ENCODE measurements at regions not wholly inside any gene's neighbourhood (a gene's known extent, or its start where the extent isn't known, plus 50 kb on each side); places are given as distances from the start of the nearest gene placed in this dataset.

DNA sequence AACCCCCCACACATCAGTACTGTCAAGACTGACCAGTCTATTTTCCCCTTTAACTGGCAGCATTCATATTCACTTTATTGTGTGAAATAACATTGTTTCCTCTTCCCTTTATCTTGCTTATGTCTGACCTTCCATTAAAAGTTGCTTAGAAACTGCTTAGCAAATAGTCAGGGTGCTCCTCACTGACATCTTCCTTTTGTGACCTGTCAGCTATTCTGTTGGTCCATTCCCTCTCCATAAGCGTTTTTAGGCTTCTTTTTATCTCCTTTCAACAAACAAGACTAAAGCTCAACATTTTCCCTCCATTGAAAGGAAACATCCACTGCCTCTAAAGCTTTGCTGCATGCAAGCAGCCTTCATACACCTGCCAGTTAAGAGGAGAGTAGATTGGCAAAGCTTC lies 147.7 kb upstream of the VGLL2 start:
- Histone ChIP-seq H3K27ac (ENCODE audit: low read depth) (no peak overlapping the region), H3K4me1 (ENCODE audit: insufficient read depth) (no peaks in the 10 kb centered on the region), H3K4me3 (ENCODE audit: low read depth, low read length) (no peak overlapping the region), H3K36me3 (ENCODE audit: insufficient read depth) (no peaks in the 10 kb centered on the region)
- WGBS, result 23% methylated on average over 1 of the region's 1 CpG
- DNase-seq (ENCODE audit: extremely low spot score), result no peak

GRCh38 chr6:117118490-117118889 lies 146.9 kb upstream of the VGLL2 start:
- DNase-seq (ENCODE audit: extremely low spot score), result no peak
- no peak overlapping the region for H3K4me3 ChIP-seq (ENCODE audit: low read depth, low read length)
- no peak overlapping the region for H3K27ac ChIP-seq (ENCODE audit: low read depth)
- no peaks in the 10 kb centered on the region for H3K4me1 ChIP-seq (ENCODE audit: insufficient read depth)
- H3K36me3 ChIP-seq (ENCODE audit: insufficient read depth), result no peaks in the 10 kb centered on the region

DNA sequence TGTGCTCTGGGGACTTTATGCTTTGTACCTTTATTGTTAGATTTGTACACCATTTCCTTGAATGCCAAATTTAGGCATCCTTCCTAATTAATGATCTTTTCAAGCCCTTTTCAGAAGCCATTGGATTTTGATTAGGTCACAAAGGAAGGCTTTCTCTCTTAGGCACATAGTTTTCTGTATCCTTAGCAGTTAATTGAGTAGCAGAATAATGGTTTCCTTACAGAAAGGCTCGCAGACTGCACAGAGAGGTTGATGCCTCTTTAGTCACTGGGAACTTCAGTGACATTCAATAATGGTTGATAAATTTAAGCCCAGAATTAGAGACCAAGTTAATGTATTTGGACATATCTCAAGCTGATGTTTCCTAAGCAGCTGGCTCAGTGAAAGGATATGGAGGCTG lies 139.1 kb upstream of the VGLL2 start:
- H3K4me3 ChIP-seq (ENCODE audit: low read depth, low read length), result no peak overlapping the region
- no peaks in the 10 kb centered on the region for H3K36me3 ChIP-seq (ENCODE audit: insufficient read depth)
- DNase-seq (ENCODE audit: extremely low spot score), result no peak
- H3K4me1 ChIP-seq (ENCODE audit: insufficient read depth), result no peaks in the 10 kb centered on the region
- 67% methylated on average over 1 of the region's 1 CpG for WGBS
- no peak overlapping the region for H3K27ac ChIP-seq (ENCODE audit: low read depth)

DNA sequence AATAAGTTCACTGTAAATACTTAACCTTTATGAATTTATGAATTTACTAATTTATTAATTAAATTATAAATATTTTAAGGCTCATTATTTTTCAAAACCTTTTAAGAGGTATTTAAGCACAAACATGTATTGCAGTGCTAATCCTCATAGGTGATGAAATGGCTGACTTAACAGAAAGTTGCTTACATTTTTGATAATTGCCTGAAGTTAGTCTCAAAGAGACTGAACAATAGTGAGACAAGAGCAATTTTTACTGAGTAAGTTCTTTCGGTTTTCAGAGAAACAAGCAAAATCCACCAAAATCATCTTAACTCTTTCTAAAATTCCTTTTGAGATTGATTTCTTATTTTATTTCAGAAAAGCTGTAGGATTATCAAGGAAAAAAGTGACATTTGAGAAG lies 137.3 kb upstream of the VGLL2 start:
- Histone ChIP-seq H3K36me3 (ENCODE audit: insufficient read depth) (no peaks in the 10 kb centered on the region), H3K27ac (ENCODE audit: low read depth) (no peak overlapping the region), H3K4me3 (ENCODE audit: low read depth, low read length) (no peak overlapping the region), H3K4me1 (ENCODE audit: insufficient read depth) (no peaks in the 10 kb centered on the region)
- 84% methylated on average over 1 of the region's 1 CpG for WGBS
- DNase-seq (ENCODE audit: extremely low spot score), result no peak

- WGBS, result 81% methylated on average over 2 of the region's 2 CpGs
- H3K27ac ChIP-seq (ENCODE audit: low read depth), result no peak overlapping the region
- no peaks in the 10 kb centered on the region for H3K4me1 ChIP-seq (ENCODE audit: insufficient read depth)
- no peaks in the 10 kb centered on the region for H3K36me3 ChIP-seq (ENCODE audit: insufficient read depth)
- H3K4me3 ChIP-seq (ENCODE audit: low read depth, low read length), result no peak overlapping the region
- DNase-seq (ENCODE audit: extremely low spot score), result no peak
Observed at GRCh38 chr6:117130125-117130524, 135.2 kb upstream of the VGLL2 start.

DNA sequence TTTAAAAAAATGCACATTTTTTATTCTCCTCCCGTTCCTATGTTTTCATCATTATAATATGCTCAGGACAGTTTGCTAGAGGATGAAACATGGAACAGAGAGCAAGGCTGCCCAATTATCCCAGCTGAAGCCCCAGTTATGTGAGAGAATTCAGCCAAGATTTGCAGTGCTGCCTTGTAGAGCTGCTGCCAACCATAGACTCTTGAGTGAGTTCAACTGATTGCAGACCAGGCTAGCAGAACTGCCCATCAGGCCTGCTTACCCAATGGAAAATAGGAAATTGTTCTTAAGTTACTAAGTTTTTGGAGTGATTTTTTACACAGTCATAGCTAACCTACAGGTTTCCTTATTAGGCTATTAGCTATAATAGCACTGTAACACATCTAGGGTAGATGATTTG lies 128.7 kb upstream of the VGLL2 start:
- Histone ChIP-seq H3K4me1 (ENCODE audit: insufficient read depth) (no peaks in the 10 kb centered on the region), H3K27ac (ENCODE audit: low read depth) (no peak overlapping the region), H3K36me3 (ENCODE audit: insufficient read depth) (no peaks in the 10 kb centered on the region), H3K4me3 (ENCODE audit: low read depth, low read length) (no peak overlapping the region)
- WGBS, result 87% methylated on average over 1 of the region's 1 CpG
- DNase-seq (ENCODE audit: extremely low spot score), result no peak

DNA sequence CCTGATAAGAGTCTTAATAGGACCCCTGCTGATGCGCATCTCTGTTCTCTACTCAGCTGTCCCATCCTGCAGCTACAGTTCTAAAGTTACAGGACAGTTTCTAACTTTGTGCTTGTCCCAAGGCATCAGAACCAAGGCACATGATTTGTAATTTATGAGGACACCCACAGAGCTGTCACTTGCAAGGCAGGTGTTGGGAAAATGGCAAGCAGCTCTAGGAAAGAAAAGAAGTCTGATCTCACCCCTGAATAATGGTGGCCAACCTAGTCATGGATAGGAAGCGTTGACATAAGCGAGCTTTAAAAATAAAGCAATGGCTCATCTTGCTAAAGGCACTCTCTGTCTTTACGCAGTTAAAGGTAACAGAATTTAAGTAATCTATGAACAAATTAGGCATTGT lies 127.6 kb upstream of the VGLL2 start:
- Histone ChIP-seq H3K36me3 (ENCODE audit: insufficient read depth) (no peaks in the 10 kb centered on the region), H3K4me3 (ENCODE audit: low read depth, low read length) (no peak overlapping the region), H3K27ac (ENCODE audit: low read depth) (no peak overlapping the region), H3K4me1 (ENCODE audit: insufficient read depth) (no peaks in the 10 kb centered on the region)
- WGBS, result 94% methylated on average over 4 of the region's 4 CpGs
- no peak for DNase-seq (ENCODE audit: extremely low spot score)

DNA sequence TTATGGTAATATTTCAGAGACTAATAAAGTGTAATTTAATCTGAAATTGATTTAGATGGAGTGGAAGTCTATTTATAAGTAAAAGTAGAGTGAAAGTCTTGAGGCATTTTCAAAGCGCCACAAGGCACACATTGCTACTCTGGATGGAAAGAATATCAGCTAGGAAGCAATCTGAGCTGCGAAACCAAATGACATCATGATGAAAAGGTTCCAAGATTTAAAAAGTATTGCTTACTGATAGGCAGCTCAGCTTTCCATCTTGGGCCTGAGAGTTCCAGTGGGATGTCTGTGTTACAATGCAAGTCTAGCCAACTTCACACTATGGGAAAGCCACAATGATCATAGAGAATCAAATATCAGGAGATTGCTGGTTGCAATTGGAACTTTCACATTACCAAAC lies 126.9 kb upstream of the VGLL2 start:
- H3K4me3 ChIP-seq (ENCODE audit: low read depth, low read length), result no peak overlapping the region
- no peaks in the 10 kb centered on the region for H3K36me3 ChIP-seq (ENCODE audit: insufficient read depth)
- no peaks in the 10 kb centered on the region for H3K4me1 ChIP-seq (ENCODE audit: insufficient read depth)
- H3K27ac ChIP-seq (ENCODE audit: low read depth), result no peak overlapping the region
- 84% methylated on average over 2 of the region's 2 CpGs for WGBS
- DNase-seq (ENCODE audit: extremely low spot score), result no peak

GRCh38 chr6:117138920-117139319 lies 126.4 kb upstream of the VGLL2 start:
- Histone ChIP-seq H3K4me1 (ENCODE audit: insufficient read depth) (no peaks in the 10 kb centered on the region), H3K4me3 (ENCODE audit: low read depth, low read length) (no peak overlapping the region), H3K36me3 (ENCODE audit: insufficient read depth) (no peaks in the 10 kb centered on the region), H3K27ac (ENCODE audit: low read depth) (no peak overlapping the region)
- DNase-seq (ENCODE audit: extremely low spot score), result no peak

- WGBS, result 37% methylated on average over 3 of the region's 3 CpGs
- DNase-seq (ENCODE audit: extremely low spot score), result no peak
- Histone ChIP-seq H3K4me3 (ENCODE audit: low read depth, low read length) (no peak overlapping the region), H3K4me1 (ENCODE audit: insufficient read depth) (no peaks in the 10 kb centered on the region), H3K27ac (ENCODE audit: low read depth) (no peak overlapping the region), H3K36me3 (ENCODE audit: insufficient read depth) (no peaks in the 10 kb centered on the region)
Observed at GRCh38 chr6:117142142-117142541, 123.2 kb upstream of the VGLL2 start.

GRCh38 chr6:117142995-117143394 lies 122.4 kb upstream of the VGLL2 start:
- no peak overlapping the region for H3K27ac ChIP-seq (ENCODE audit: low read depth)
- H3K4me3 ChIP-seq (ENCODE audit: low read depth, low read length), result no peak overlapping the region
- WGBS, result 79% methylated on average over 1 of the region's 1 CpG
- H3K4me1 ChIP-seq (ENCODE audit: insufficient read depth), result no peaks in the 10 kb centered on the region
- no peak for DNase-seq (ENCODE audit: extremely low spot score)
- H3K36me3 ChIP-seq (ENCODE audit: insufficient read depth), result no peaks in the 10 kb centered on the region

DNA sequence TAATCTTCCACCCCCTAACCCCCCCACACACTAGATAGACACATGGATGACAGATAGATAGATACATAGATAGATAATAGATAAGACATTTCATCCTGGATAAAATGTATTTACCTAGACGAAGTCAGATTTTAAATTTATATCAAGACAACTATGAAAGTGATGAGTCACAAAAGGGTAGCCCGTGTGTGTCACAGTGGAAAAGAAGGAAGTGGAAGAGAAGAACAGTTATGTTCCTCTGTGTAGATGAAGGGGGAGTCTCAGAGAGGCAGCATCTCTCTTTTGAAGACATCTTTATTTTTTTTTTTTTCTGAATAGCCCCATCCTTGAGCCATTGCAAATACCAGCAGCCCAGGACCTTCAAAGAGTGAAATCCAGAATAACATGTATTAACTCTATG lies 121.7 kb upstream of the VGLL2 start:
- no peak for DNase-seq (ENCODE audit: extremely low spot score)
- Histone ChIP-seq H3K4me3 (ENCODE audit: low read depth, low read length) (no peak overlapping the region), H3K36me3 (ENCODE audit: insufficient read depth) (no peaks in the 10 kb centered on the region), H3K4me1 (ENCODE audit: insufficient read depth) (no peaks in the 10 kb centered on the region), H3K27ac (ENCODE audit: low read depth) (no peak overlapping the region)
- 59% methylated on average over 2 of the region's 2 CpGs for WGBS

GRCh38 chr6:117145940-117146339 lies 119.4 kb upstream of the VGLL2 start:
- Histone ChIP-seq H3K27ac (ENCODE audit: low read depth) (no peak overlapping the region), H3K4me3 (ENCODE audit: low read depth, low read length) (no peak overlapping the region), H3K36me3 (ENCODE audit: insufficient read depth) (no peaks in the 10 kb centered on the region), H3K4me1 (ENCODE audit: insufficient read depth) (no peaks in the 10 kb centered on the region)
- 62% methylated on average over 2 of the region's 2 CpGs for whole genome bisulfite sequencing
- DNase-seq (ENCODE audit: extremely low spot score), result no peak

- Histone ChIP-seq H3K4me1 (ENCODE audit: insufficient read depth) (no peaks in the 10 kb centered on the region), H3K4me3 (ENCODE audit: low read depth, low read length) (no peak overlapping the region), H3K36me3 (ENCODE audit: insufficient read depth) (no peaks in the 10 kb centered on the region), H3K27ac (ENCODE audit: low read depth) (no peak overlapping the region)
- no peak for DNase-seq (ENCODE audit: extremely low spot score)
- WGBS, result 20% methylated on average over 1 of the region's 1 CpG
Observed at GRCh38 chr6:117149324-117149723, 116.0 kb upstream of the VGLL2 start.

- Histone ChIP-seq H3K36me3 (ENCODE audit: insufficient read depth) (no peaks in the 10 kb centered on the region), H3K27ac (ENCODE audit: low read depth) (no peak overlapping the region), H3K4me3 (ENCODE audit: low read depth, low read length) (no peak overlapping the region), H3K4me1 (ENCODE audit: insufficient read depth) (no peaks in the 10 kb centered on the region)
- peak; percentile 31 for DNase-seq (ENCODE audit: extremely low spot score)
- WGBS, result 20% methylated on average over 1 of the region's 1 CpG
Observed at GRCh38 chr6:117156741-117157140, 108.6 kb upstream of the VGLL2 start.
